HG02798 (cell line): ENCODE measurements at regions not wholly inside any gene's neighbourhood (a gene's known extent, or its start where the extent isn't known, plus 50 kb on each side); places are given as distances from the start of the nearest gene placed in this dataset.

Source experiments
- ATAC-seq: cut with Tn5 transposase; IDR thresholded peaks from one replicate; pipeline ENCODE4 v1.9.1; 2021; ENCODE audit warnings: mild to moderate bottlenecking; ENCODE audit not compliant: unreplicated experiment, poor library complexity

DNA sequence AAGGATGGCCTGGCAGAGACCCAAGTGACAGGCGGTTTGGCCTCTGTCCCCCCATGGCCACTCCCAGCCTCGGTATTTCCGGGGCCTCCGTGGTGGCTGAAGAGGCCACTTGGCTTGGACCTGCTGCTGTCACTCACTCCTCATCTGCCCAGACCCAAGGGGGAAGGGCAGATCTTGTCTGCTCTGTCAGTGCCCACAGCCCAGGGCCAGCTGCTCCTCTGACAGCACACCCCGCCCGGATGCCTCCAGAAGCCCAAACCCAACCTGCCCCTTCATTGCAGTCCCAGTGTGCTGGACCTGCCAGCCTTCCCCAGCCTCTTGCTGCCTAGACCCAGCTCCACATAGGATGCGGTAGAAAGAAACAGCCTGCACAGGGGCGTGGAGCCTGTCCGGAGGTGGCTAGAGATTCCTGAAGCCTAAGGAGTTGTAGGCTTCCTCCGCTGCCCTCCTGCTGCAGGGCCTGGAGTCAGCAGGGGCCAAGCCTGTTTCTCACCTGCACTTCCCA is 52.0 kb downstream of the MAGEF1 start:
- ATAC-seq: no peak

GRCh38 chr3:184658223-184658928 is 53.5 kb downstream of the MAGEF1 start:
- ATAC-seq: no peak

- ATAC-seq: peak; percentile 80
Observed at GRCh38 chr3:184656829-184657681, 54.8 kb downstream of the MAGEF1 start.

GRCh38 chr3:184656458-184656828 is 55.4 kb downstream of the MAGEF1 start:
- no peak for ATAC-seq

DNA sequence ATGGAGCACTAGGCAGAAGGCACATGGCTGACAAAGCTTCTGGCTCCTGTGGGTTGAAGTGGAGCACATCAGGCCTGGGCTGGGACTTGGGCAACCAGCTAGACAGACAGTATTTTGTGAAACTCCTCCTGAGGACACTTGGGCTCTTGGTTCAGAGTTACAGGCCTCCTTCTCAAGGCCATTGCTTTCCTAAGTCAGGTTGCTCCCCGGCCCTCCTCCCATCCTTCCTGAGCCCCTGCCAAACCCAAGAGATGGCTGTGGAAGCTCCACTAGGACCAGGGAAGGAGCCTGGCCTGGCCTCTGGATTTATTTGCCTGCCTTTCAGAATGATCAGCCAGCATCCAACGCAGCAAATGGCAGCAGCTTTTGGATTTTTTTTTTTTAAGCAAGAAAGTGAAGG is 56.3 kb downstream of the MAGEF1 start:
- ATAC-seq: no peak

DNA sequence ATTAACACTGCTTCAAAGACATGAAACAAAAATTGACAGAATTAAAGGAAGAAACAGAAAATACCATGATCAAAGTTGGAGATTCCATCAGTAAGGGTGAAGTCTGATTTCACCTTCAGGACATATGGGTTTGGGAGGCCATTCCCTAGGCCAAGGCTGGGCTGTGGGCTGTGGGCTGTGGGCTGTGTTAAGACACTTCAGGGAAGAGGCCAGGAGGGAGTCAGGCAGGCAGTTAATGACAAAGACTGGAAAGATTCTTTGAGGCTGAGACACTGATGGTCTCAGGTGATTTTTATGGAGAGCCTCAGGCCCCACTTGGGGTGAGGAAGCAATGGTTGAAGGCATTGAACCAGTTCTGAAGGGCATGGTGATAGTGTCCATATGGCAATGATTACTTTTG is 57.5 kb downstream of the MAGEF1 start:
- ATAC-seq: no peak

DNA sequence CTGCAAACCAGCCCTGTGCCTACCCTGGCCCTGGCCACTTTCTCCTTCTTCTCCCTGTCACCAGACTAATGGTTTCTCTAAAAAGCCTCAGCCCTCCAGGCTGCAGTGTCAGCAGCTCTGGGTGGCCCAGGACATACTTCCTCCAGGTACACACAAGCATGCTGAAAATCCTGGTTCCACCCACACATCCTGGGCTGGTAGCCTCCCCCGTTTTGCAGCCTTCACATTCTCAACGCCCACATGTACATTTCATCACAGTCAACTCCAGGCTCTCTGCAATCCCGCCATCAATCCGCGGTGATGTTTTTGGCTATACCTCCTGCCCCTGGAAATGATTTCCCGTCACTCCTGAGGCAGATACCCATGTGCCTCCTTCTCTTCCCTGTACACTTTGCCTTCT is 59.4 kb downstream of the MAGEF1 start:
- ATAC-seq: no peak

GRCh38 chr3:184651904-184652303 is 60.0 kb downstream of the MAGEF1 start:
- no peak for ATAC-seq

- ATAC-seq: no peak
Observed at GRCh38 chr3:184648636-184649035, 63.2 kb downstream of the MAGEF1 start.

- ATAC-seq: no peak
Observed at GRCh38 chr3:184647405-184647936, 64.4 kb downstream of the MAGEF1 start.

- ATAC-seq: no peak
Observed at GRCh38 chr3:184645336-184645735, 66.5 kb downstream of the MAGEF1 start.

GRCh38 chr3:184643442-184643841 is 68.4 kb downstream of the MAGEF1 start:
- no peak for ATAC-seq

DNA sequence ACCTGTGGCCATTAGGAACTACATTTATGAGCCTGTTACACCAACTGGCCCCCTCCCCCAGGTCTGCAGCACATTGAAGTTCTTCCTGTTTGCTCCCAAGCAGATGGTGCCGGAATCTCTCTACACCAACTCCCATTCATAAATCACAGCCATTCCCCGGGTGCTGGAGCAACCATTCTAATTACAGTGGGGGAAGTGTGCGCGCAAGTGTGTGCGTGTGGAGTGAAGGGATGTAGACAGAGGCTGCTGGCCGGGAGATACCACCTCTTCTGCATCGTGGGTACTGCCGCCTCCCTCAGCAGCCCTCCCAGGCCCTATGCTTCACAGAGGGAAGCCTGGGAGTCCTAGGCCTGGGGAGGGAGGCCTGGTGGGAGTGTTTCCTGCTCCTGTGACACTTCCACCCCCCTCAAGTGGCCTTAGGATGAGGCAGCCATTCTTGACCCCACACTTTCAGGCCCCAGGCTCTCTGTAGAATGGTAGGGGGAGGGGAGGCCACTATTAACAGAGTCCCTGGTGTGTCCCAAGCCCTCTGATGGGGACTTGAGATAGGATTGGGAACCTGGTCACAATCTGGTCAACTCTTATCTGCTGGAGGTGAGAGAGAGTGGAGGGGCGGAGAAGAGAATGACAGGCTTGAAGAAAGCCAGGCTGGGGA is 69.1 kb downstream of the MAGEF1 start:
- ATAC-seq: no peak

GRCh38 chr3:184641430-184641829 is 70.4 kb downstream of the MAGEF1 start:
- ATAC-seq: no peak

- ATAC-seq: no peak
Observed at GRCh38 chr3:184639351-184639750, 72.5 kb downstream of the MAGEF1 start.

DNA sequence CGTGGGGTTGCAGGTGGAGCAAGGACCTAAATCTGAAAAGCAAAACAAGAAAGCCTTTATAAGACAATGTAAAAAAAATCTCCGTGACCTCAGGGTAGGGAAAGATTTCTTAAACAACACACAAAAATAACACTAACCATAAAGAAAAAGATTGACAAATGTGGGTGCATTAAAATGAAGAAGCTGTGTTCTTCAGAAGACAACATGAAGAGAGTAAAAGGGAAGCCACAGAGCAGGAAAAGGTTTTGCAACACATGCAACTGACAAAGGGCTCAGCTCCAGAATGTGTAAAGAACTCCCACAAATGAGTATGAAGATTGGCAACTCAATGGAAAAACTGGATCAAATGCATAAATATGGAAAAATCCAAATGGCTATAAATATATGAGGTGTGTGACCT is 74.2 kb downstream of the MAGEF1 start:
- no peak for ATAC-seq

DNA sequence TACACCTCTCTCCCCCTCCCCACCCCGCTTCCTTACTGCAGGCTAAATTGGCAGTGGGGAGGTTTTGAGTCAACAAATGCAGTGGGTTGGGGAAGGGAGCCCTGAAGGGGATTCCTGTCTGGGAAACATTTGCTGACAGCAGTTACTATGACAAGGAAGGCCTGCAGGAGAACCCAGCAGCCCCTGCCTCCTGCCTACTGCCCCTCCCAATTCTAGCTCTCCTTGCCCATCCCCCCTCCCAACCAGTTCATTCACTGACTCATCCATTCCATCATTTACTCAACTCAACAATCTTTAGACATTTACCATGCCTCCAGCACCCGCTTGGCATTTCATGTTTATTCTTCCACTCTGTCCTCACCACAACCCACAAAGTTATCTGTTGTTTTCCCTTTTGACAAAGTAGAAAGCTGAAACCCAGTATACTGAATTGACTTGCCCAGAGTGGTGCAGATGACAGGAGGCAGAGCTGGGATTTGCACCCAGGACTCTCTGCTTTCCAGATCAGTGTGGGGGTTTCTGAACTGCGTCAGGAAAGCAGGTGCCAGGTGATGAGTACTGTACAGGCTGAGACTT is 75.0 kb downstream of the MAGEF1 start:
- no peak for ATAC-seq

- no peak for ATAC-seq
Observed at GRCh38 chr3:184635774-184636173, 74.2 kb downstream of the EPHB3 start.

DNA sequence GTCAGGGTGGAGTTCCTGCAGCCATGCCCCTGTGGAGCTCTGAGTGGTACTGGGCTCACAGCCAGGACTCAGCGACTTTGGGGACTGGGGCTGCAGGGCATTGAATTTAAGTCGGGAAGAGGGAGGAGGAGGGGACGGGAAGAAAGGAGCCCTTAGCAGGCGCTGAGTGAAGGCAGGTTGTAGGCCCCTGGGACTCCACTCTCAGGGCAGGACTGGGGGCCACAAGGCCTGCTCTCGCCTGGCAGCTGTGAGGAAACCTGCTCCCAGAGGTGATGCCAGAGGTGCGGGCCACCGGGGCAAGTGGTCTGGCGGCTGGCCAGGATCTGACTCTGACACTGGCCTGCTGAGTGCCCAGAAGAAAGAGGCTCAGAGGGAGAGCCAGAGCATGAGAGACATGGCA is 73.5 kb downstream of the EPHB3 start:
- no peak for ATAC-seq

DNA sequence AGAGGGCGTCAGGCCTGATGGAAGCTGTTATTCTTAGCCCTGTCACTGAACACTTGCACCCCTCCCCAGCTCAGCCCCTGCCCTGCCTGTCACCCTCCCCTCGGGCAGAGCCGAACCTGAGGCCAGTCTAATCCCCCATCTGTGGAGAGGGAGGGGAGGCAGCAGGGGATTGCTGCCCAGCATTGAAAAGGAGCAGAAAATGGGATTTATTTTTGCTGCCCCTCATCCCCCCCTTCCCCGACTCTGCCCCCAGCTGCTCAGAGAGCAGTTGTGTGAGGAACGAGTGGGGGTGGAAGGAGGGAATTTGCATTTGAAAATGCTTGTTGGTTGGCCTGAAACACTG is 71.6 kb downstream of the EPHB3 start:
- ATAC-seq: no peak
